Testis (tissue), 2 donors: ENCODE measurements at regions not wholly inside any gene's neighbourhood (a gene's known extent, or its start where the extent isn't known, plus 50 kb on each side); places are given as distances from the start of the nearest gene placed in this dataset.

Source experiments
- POLR2A ChIP-seq: fragments of 450-650 bp; IDR thresholded peaks from one replicate; pipeline ENCODE4 v1.6.1; 2017; ENCODE audit warnings: antibody characterized with exemption, mild to moderate bottlenecking, moderate library complexity
- TF ChIP-seq, protein P1 (sequence below), 3 experiments: fragments of 450-650 bp in 2 of 3; fragments of 200-600 bp in 1 of 3; sonication (generic) in 1 of 3; IDR thresholded peaks; one replicate each; pipeline ENCODE4 v1.5.1; 2016 to 2019; ENCODE audit warnings: antibody characterized with exemption in 3 of 3, mild to moderate bottlenecking in 2 of 3, moderate library complexity in 1 of 3

DNA sequence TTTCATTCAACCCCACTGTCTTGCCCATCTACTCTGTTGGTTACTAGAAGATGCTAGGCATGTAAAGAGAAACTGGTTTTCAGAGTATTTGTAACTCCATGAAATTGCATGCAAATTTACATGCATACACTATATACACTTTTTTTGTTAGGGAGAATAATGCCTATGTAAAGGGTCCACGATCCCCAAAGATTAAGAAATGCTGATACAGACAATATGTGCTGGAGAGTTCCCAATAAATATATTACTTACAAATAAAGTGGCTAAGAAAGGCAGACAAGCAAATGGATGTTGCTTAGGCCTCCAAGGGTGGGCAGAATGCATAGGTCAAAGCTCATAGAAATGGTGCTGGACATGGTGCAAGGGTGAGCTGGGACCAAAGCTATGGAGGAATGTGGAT lies 109.6 kb upstream of the NHSL1 start:
- TF ChIP-seq, protein P1, sequence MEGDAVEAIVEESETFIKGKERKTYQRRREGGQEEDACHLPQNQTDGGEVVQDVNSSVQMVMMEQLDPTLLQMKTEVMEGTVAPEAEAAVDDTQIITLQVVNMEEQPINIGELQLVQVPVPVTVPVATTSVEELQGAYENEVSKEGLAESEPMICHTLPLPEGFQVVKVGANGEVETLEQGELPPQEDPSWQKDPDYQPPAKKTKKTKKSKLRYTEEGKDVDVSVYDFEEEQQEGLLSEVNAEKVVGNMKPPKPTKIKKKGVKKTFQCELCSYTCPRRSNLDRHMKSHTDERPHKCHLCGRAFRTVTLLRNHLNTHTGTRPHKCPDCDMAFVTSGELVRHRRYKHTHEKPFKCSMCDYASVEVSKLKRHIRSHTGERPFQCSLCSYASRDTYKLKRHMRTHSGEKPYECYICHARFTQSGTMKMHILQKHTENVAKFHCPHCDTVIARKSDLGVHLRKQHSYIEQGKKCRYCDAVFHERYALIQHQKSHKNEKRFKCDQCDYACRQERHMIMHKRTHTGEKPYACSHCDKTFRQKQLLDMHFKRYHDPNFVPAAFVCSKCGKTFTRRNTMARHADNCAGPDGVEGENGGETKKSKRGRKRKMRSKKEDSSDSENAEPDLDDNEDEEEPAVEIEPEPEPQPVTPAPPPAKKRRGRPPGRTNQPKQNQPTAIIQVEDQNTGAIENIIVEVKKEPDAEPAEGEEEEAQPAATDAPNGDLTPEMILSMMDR (IDR thresholded peaks at IDR 0.05) = no peak
- TF ChIP-seq POLR2A = no peak
